ENCODE measurements at regions not wholly inside any gene's neighbourhood (a gene's known extent, or its start where the extent isn't known, plus 50 kb on each side); places are given as distances from the start of the nearest gene placed in this dataset.

- peak; percentile 34; the same call in 1 of the 2 replicates for TF ChIP-seq GATAD1 (CRISPR knock-in tag; IDR thresholded peaks at IDR 0.05)
- no peak for TF ChIP-seq ZNF543 (CRISPR knock-in tag; IDR thresholded peaks at IDR 0.05)
- no peak for TF ChIP-seq POLR2G (IDR thresholded peaks at IDR 0.05; ENCODE audit: low read depth, low read length)
- no peak for TF ChIP-seq ZBTB43 (CRISPR knock-in tag; conservative IDR thresholded peaks at IDR 0.05)
- peak; percentile 18 for TF ChIP-seq ASH2L (IDR thresholded peaks at IDR 0.05; ENCODE audit: insufficient read length, low read depth, low read length)
- peak; percentile 17; the same call in 1 of the 2 replicates for TF ChIP-seq FOSL2 (CRISPR knock-in tag; IDR thresholded peaks at IDR 0.05)
- no peak for TF ChIP-seq ZNF446 (CRISPR knock-in tag; IDR thresholded peaks at IDR 0.05)
- TF ChIP-seq ZC3H13 (CRISPR knock-in tag; IDR thresholded peaks at IDR 0.05): no peak
- TF ChIP-seq ZNF589 (CRISPR knock-in tag; conservative IDR thresholded peaks at IDR 0.05): no peak
- no peak for TF ChIP-seq SOX6 (IDR thresholded peaks at IDR 0.05)
- peak; percentile 37; the same call in 1 of the 2 replicates for TF ChIP-seq SOX6 (CRISPR knock-in tag; IDR thresholded peaks at IDR 0.05)
- no peak for TF ChIP-seq MTF1 (CRISPR knock-in tag; IDR thresholded peaks at IDR 0.05)
- TF ChIP-seq TAF15 (IDR thresholded peaks at IDR 0.05; ENCODE audit: low read depth, low read length, poor library complexity, severe bottlenecking): no peak
- 0 out of 2 replicates have a peak, but pooled peaks have one; percentile 21 for TF ChIP-seq ZNF547 (CRISPR knock-in tag; IDR thresholded peaks at IDR 0.05)
- no peak for TF ChIP-seq PLRG1 (conservative IDR thresholded peaks at IDR 0.05)
- TF ChIP-seq, protein P1, sequence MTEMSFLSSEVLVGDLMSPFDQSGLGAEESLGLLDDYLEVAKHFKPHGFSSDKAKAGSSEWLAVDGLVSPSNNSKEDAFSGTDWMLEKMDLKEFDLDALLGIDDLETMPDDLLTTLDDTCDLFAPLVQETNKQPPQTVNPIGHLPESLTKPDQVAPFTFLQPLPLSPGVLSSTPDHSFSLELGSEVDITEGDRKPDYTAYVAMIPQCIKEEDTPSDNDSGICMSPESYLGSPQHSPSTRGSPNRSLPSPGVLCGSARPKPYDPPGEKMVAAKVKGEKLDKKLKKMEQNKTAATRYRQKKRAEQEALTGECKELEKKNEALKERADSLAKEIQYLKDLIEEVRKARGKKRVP (CRISPR knock-in tag; IDR thresholded peaks at IDR 0.05): peak in 1 of 2 experiments; percentile 32; a peak in 1 of 4 replicates
- peak; percentile 25; the same call in 1 of the 2 replicates for TF ChIP-seq HMG20A (CRISPR knock-in tag; IDR thresholded peaks at IDR 0.05; ENCODE audit: borderline replicate concordance)
- TF ChIP-seq CBX1 (IDR thresholded peaks at IDR 0.05; ENCODE audit: low read depth): peak; percentile 62
- TF ChIP-seq ZNF891 (CRISPR knock-in tag; IDR thresholded peaks at IDR 0.05): no peak
- TF ChIP-seq GPN1 (CRISPR knock-in tag; IDR thresholded peaks at IDR 0.05; ENCODE audit: borderline replicate concordance): no peak
- TF ChIP-seq ZNF646 (CRISPR knock-in tag; IDR thresholded peaks at IDR 0.05): no peak
- TF ChIP-seq TRIM24 (CRISPR knock-in tag; IDR thresholded peaks at IDR 0.05): no peak
- TF ChIP-seq ZNF224 (CRISPR knock-in tag; IDR thresholded peaks at IDR 0.05): no peak
Measured at GRCh38 chr6:27668442-27669294, 195.8 kb upstream of the ZNF184 start (continued).

Data from HepG2 (cell line).